ENCODE measurements at regions not wholly inside any gene's neighbourhood (a gene's known extent, or its start where the extent isn't known, plus 50 kb on each side); places are given as distances from the start of the nearest gene placed in this dataset.

DNA sequence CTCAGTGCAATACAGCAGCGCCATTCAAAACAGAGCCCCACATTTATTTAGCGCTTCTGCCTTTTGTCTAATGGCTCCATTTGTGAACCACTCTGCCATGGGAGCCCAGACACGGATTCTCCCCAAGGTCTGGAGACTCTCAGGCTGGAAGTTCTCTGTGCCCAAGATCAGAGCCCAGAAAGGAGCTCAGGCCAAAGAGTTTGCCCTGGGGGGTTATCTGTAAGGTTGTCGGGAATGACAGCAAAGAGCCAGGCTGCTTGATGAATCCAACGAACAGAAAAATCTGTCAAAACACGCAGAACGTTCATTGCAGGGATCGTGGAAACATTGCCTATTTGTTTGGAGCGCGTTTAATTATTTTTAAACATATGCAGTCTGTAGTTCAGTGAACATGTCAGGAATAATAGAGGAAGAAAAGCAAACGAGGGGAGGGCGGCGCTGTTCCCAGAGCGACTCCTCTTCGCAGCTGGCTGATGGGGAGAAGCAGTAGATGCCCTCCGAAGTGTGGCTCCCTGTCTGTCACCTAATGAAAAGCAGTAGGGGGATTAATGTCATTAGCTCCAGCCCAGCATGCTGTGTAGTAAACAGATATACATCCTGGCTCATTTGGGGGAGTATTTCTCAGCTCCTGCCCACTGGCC, 464.9 kb upstream of the MPDZ start:
- Mint-ChIP-seq H3K9me3 (peaks cover 12% of the 10 kb centered on the region; the same call in 1 of the 2 replicates), H3K27ac (no peak overlapping the region), H3K36me3 (ENCODE audit: low read depth) (0 out of 2 replicates have a peak, but pooled peaks cover 6% of the 10 kb centered on the region), H3K27me3 (ENCODE audit: insufficient read depth) (no peaks in the 10 kb centered on the region), H3K4me1 (ENCODE audit: low read depth) (peaks cover 13% of the 10 kb centered on the region), H3K4me3 (no peak overlapping the region)
- no peak for DNase-seq
- TF ChIP-seq, protein P1, sequence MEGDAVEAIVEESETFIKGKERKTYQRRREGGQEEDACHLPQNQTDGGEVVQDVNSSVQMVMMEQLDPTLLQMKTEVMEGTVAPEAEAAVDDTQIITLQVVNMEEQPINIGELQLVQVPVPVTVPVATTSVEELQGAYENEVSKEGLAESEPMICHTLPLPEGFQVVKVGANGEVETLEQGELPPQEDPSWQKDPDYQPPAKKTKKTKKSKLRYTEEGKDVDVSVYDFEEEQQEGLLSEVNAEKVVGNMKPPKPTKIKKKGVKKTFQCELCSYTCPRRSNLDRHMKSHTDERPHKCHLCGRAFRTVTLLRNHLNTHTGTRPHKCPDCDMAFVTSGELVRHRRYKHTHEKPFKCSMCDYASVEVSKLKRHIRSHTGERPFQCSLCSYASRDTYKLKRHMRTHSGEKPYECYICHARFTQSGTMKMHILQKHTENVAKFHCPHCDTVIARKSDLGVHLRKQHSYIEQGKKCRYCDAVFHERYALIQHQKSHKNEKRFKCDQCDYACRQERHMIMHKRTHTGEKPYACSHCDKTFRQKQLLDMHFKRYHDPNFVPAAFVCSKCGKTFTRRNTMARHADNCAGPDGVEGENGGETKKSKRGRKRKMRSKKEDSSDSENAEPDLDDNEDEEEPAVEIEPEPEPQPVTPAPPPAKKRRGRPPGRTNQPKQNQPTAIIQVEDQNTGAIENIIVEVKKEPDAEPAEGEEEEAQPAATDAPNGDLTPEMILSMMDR (IDR thresholded peaks at IDR 0.05): no peak

DNA sequence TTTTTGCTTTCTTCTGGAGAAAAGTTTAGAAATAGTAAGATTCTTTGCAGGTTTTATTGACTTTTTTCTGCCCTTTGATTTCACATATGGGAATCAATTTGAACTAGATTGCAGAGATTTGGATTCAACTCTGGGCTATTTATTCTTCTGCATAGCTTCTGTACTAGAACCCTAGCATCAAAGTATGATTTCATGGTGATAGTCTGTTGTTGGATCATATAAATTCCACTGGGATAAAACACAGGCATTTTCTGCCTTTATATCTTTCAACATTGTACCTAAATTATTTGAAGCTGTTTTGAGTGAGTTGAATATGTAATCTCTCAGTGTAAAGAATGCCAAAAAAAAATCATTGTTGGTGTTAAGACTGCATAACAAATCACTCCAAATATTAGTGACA, 458.4 kb upstream of the MPDZ start:
- TF ChIP-seq, protein P1 (IDR thresholded peaks at IDR 0.05): no peak
- H3K27ac Mint-ChIP-seq: no peak overlapping the region
- H3K4me1 Mint-ChIP-seq (ENCODE audit: low read depth): no peaks in the 10 kb centered on the region
- H3K36me3 Mint-ChIP-seq (ENCODE audit: low read depth): 0 out of 2 replicates have a peak, but pooled peaks cover 3% of the 10 kb centered on the region
- H3K4me3 Mint-ChIP-seq: no peak overlapping the region
- no peak for DNase-seq
- H3K9me3 Mint-ChIP-seq: no peaks in the 10 kb centered on the region
- peaks cover 9% of the 10 kb centered on the region; the same call in 1 of the 2 replicates for H3K27me3 Mint-ChIP-seq (ENCODE audit: insufficient read depth)

DNA sequence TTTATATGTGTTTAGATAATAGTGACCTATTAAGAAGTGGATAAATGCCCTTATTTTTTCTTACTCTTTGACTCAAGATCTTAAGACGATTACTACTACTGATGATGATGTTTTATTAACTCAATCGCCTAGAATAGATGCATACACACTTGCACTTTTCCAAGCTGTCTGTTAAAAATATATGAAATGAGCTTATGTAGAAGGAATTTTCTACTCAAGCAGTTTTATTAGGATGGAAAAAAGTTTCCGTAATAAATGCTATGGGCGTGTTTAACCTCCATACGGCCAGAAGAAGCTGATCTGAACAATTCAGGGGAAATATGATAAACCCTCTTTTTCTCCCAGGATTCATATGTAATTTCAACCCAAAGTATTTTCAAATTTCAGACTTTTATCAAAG, 455.7 kb upstream of the MPDZ start:
- no peak overlapping the region for H3K4me3 Mint-ChIP-seq

DNA sequence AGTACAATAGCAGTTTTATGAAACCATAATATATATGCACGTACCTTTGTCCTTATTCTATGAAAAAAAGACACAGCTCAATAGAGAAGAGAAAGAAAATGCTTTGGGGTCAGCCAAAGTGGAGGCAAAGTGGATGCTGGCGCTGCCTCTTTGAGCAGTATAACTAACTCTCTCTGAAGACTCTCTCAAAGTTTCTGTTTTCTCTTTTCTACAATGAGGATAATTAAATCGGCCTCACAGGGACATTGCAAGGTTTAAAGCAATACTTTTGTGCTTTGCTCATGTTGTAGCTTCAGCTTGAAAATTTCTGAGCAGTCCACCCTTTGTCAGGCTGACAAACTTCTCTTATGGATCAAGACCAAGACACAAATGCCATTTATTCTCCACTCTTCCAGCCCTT, 455.1 kb upstream of the MPDZ start:
- Mint-ChIP-seq H3K27ac (no peak overlapping the region), H3K36me3 (ENCODE audit: low read depth) (0 out of 2 replicates have a peak, but pooled peaks cover 3% of the 10 kb centered on the region), H3K4me3 (no peak overlapping the region), H3K4me1 (ENCODE audit: low read depth) (no peaks in the 10 kb centered on the region), H3K9me3 (peaks cover 3% of the 10 kb centered on the region; the same call in 1 of the 2 replicates), H3K27me3 (ENCODE audit: insufficient read depth) (peaks cover 9% of the 10 kb centered on the region; the same call in 1 of the 2 replicates)
- TF ChIP-seq, protein P1 (IDR thresholded peaks at IDR 0.05): no peak
- no peak for DNase-seq

More for the DNA sequence above, 455.7 kb upstream of the MPDZ start:
- peaks cover 3% of the 10 kb centered on the region; the same call in 1 of the 2 replicates for H3K9me3 Mint-ChIP-seq
- DNase-seq: no peak
- H3K36me3 Mint-ChIP-seq (ENCODE audit: low read depth): 0 out of 2 replicates have a peak, but pooled peaks cover 3% of the 10 kb centered on the region
- H3K4me1 Mint-ChIP-seq (ENCODE audit: low read depth): no peaks in the 10 kb centered on the region
- no peak overlapping the region for H3K27ac Mint-ChIP-seq
- H3K27me3 Mint-ChIP-seq (ENCODE audit: insufficient read depth): peaks cover 9% of the 10 kb centered on the region; the same call in 1 of the 2 replicates
- TF ChIP-seq, protein P1 (IDR thresholded peaks at IDR 0.05): no peak

DNA sequence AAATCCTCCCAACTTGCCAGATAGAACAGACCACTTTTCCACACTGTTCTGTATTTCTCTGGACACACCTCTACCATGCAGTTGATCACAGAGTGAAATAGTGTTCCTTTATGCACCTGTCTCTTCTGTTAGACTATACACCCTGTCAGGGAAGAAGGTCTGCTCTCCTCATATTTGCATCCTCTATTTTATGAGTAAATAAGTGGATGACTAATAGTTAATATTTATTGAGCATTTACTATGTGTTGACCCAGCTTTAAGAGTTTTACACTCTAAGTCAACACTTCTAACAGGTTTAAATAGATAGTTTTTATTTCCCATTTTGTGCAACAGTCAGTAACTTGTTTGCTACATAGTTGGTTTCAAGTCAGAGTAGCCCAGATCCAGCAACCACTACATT, 452.8 kb upstream of the MPDZ start:
- H3K27ac Mint-ChIP-seq: no peak overlapping the region
- H3K27me3 Mint-ChIP-seq (ENCODE audit: insufficient read depth): peaks cover 4% of the 10 kb centered on the region
- no peaks in the 10 kb centered on the region for H3K36me3 Mint-ChIP-seq (ENCODE audit: low read depth)
- H3K9me3 Mint-ChIP-seq: peaks cover 3% of the 10 kb centered on the region; the same call in 1 of the 2 replicates
- TF ChIP-seq, protein P1 (IDR thresholded peaks at IDR 0.05): no peak
- no peak for DNase-seq
- peaks cover 7% of the 10 kb centered on the region; the same call in 1 of the 2 replicates for H3K4me1 Mint-ChIP-seq (ENCODE audit: low read depth)
- H3K4me3 Mint-ChIP-seq: no peak overlapping the region
